ENCODE measurements at regions not wholly inside any gene's neighbourhood (a gene's known extent, or its start where the extent isn't known, plus 50 kb on each side); places are given as distances from the start of the nearest gene placed in this dataset.

DNA sequence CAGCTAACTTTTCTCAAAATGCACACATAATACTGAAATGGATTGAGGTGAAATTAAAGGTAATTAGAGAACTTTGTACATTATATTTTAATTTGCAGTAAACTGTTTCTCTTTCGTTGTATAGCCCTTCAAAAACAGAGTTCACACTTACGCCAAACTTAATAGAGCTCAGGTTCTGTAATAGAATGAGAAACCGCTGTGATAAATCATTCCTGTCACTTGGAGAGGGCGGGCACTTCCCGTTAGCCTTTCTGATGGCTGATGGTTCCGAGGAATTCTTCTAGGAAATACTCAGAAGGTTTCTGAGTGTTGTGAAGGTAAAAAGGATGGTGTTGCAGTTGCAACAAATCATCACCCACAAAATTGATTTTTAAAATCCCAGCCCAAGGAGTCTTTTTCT, 155.8 kb upstream of the ALKAL2 start:
- CTCF ChIA-PET = interaction anchor here (1.5 kb wide), 1 partner anchor 9 kb away, joined by 3 read pairs; no protein-coding TSS in a partner anchor
- Histone ChIP-seq H3K9me2 (no peaks in the 10 kb centered on the region), H3K4me2 (no peak overlapping the region), H3K9ac (no peak overlapping the region), H3K4me1 (ENCODE audit: control insufficient read depth in 1 of 2, insufficient read depth in 2 of 2, low read depth in 1 of 2, low read length in 1 of 2) (peaks cover 0 to 39% of the 10 kb centered on the region in 2 experiments; a peak in 2 of 4 replicates), H3K9me3 (no peaks in the 10 kb centered on the region), H3K4me3 (ENCODE audit: low read depth in 2 of 2, low read length in 1 of 2) (no peak overlapping the region), H3K27ac (ENCODE audit: low read depth in 2 of 2, low read length in 1 of 2) (no peak overlapping the region), H3K79me2 (ENCODE audit: insufficient read depth) (no peaks in the 10 kb centered on the region), H3F3A (replicated peaks; ENCODE audit: insufficient read depth) (no peaks in the 10 kb centered on the region), H2AFZ (ENCODE audit: low read depth) (no peak overlapping the region), H3K27me3 (ENCODE audit: insufficient read depth) (no peaks in the 10 kb centered on the region), H3K36me3 (replicated peaks in 1 of 2; ENCODE audit: control insufficient read depth in 1 of 2, insufficient read depth in 2 of 2, low read length in 1 of 2) (no peaks in the 10 kb centered on the region), H4K20me1 (ENCODE audit: insufficient read depth) (no peaks in the 10 kb centered on the region)
- POLR2A ChIA-PET = no interaction called here
- WGBS (ENCODE audit: low lambda C conversion rate) = 49% methylated on average over 6 of the region's 6 CpGs
- TF ChIP-seq MAX (IDR thresholded peaks at IDR 0.05; ENCODE audit: low read depth) = no peak
- no peak for TF ChIP-seq SMC3 (IDR thresholded peaks at IDR 0.05; ENCODE audit: low read depth, low read length)
- TF ChIP-seq CHD2 (IDR thresholded peaks at IDR 0.05; ENCODE audit: low read length, partially characterized antibody) = no peak
- TF ChIP-seq ELF1 (IDR thresholded peaks at IDR 0.05) = no peak
- no peak for TF ChIP-seq RAD21 (IDR thresholded peaks at IDR 0.05; ENCODE audit: low read length)
- no peak for TF ChIP-seq POLR2AphosphoS5 (IDR thresholded peaks at IDR 0.05; ENCODE audit: low read depth, low read length)
- no peak for TF ChIP-seq FOSL2 (IDR thresholded peaks at IDR 0.05; ENCODE audit: borderline replicate concordance, low read depth)
- TF ChIP-seq, protein P1, sequence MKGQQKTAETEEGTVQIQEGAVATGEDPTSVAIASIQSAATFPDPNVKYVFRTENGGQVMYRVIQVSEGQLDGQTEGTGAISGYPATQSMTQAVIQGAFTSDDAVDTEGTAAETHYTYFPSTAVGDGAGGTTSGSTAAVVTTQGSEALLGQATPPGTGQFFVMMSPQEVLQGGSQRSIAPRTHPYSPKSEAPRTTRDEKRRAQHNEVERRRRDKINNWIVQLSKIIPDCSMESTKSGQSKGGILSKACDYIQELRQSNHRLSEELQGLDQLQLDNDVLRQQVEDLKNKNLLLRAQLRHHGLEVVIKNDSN (IDR thresholded peaks at IDR 0.05; ENCODE audit: borderline replicate concordance, low read depth) = no peak
- no peak for TF ChIP-seq MEF2A (IDR thresholded peaks at IDR 0.05; ENCODE audit: borderline replicate concordance, low read depth)
- TF ChIP-seq NRF1 (IDR thresholded peaks at IDR 0.05; ENCODE audit: low read depth, low read length) = no peak
- no peak for TF ChIP-seq RXRA (IDR thresholded peaks at IDR 0.05; ENCODE audit: borderline replicate concordance, low read depth)
- TF ChIP-seq, protein P2, sequence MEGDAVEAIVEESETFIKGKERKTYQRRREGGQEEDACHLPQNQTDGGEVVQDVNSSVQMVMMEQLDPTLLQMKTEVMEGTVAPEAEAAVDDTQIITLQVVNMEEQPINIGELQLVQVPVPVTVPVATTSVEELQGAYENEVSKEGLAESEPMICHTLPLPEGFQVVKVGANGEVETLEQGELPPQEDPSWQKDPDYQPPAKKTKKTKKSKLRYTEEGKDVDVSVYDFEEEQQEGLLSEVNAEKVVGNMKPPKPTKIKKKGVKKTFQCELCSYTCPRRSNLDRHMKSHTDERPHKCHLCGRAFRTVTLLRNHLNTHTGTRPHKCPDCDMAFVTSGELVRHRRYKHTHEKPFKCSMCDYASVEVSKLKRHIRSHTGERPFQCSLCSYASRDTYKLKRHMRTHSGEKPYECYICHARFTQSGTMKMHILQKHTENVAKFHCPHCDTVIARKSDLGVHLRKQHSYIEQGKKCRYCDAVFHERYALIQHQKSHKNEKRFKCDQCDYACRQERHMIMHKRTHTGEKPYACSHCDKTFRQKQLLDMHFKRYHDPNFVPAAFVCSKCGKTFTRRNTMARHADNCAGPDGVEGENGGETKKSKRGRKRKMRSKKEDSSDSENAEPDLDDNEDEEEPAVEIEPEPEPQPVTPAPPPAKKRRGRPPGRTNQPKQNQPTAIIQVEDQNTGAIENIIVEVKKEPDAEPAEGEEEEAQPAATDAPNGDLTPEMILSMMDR (IDR thresholded peaks at IDR 0.05) = no peak
- TF ChIP-seq TCF12 (IDR thresholded peaks at IDR 0.05) = no peak
- DNase-seq = no peak

DNA sequence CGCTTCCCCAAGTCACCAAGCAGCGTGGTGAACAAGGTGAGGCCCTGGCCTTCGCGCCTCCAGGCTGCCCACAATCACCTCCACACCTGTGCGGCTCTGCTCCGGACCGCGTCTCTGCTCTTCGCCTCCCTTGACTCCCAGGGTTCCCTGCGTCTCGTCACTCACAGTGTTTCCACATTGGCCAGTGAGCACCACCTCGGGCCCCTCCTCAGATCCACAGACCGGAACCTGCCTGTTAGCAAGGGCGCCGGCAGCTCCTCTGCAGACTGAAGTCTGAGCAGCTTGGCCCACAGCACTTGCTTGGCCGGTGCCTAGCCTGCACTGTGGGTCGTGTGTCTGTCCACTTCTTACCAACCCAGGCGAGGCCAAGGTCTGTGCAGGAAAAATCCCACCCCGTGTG, 155.3 kb upstream of the ALKAL2 start:
- peaks cover 0 to 39% of the 10 kb centered on the region in 2 experiments; a peak in 2 of 4 replicates for H3K4me1 ChIP-seq (ENCODE audit: control insufficient read depth in 1 of 2, insufficient read depth in 2 of 2, low read depth in 1 of 2, low read length in 1 of 2)
- WGBS (ENCODE audit: low lambda C conversion rate) = 59% methylated on average over 17 of the region's 19 CpGs
- no peaks in the 10 kb centered on the region for H3K27me3 ChIP-seq (ENCODE audit: insufficient read depth)
- H3K9me3 ChIP-seq = no peaks in the 10 kb centered on the region
- POLR2A ChIA-PET = no interaction called here
- no peak for TF ChIP-seq POLR2AphosphoS5 (IDR thresholded peaks at IDR 0.05; ENCODE audit: low read depth, low read length)
- TF ChIP-seq GATA2 (CRISPR knock-in tag; IDR thresholded peaks at IDR 0.05) = no peak
- TF ChIP-seq, protein P3, sequence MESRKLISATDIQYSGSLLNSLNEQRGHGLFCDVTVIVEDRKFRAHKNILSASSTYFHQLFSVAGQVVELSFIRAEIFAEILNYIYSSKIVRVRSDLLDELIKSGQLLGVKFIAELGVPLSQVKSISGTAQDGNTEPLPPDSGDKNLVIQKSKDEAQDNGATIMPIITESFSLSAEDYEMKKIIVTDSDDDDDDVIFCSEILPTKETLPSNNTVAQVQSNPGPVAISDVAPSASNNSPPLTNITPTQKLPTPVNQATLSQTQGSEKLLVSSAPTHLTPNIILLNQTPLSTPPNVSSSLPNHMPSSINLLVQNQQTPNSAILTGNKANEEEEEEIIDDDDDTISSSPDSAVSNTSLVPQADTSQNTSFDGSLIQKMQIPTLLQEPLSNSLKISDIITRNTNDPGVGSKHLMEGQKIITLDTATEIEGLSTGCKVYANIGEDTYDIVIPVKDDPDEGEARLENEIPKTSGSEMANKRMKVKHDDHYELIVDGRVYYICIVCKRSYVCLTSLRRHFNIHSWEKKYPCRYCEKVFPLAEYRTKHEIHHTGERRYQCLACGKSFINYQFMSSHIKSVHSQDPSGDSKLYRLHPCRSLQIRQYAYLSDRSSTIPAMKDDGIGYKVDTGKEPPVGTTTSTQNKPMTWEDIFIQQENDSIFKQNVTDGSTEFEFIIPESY (IDR thresholded peaks at IDR 0.05; ENCODE audit: borderline replicate concordance, low read depth) = no peak
- no peak for TF ChIP-seq EP300 (IDR thresholded peaks at IDR 0.05; ENCODE audit: borderline replicate concordance in 1 of 2, low read depth in 1 of 2, low read length in 1 of 2)
- no peak for TF ChIP-seq NRF1 (IDR thresholded peaks at IDR 0.05; ENCODE audit: low read depth, low read length)
- no peak for TF ChIP-seq RFX5 (IDR thresholded peaks at IDR 0.05; ENCODE audit: low read length)
- no peak for TF ChIP-seq PBX3 (IDR thresholded peaks at IDR 0.05)
- TF ChIP-seq NFIC (IDR thresholded peaks at IDR 0.05; ENCODE audit: borderline replicate concordance) = no peak
- TF ChIP-seq IRF3 (IDR thresholded peaks at IDR 0.05; ENCODE audit: low read depth, low read length) = no peak
- no peak for TF ChIP-seq SIN3A (IDR thresholded peaks at IDR 0.05; ENCODE audit: borderline replicate concordance, low read depth, low read length)
- TF ChIP-seq TAF1 (IDR thresholded peaks at IDR 0.05; ENCODE audit: borderline replicate concordance, low read depth, low read length) = no peak
- no peak for TF ChIP-seq JUND (IDR thresholded peaks at IDR 0.05)
- TF ChIP-seq FOSL2 (IDR thresholded peaks at IDR 0.05; ENCODE audit: borderline replicate concordance, low read depth) = no peak
- H3F3A ChIP-seq (replicated peaks; ENCODE audit: insufficient read depth) = no peaks in the 10 kb centered on the region
- no peak overlapping the region for H3K9ac ChIP-seq
- no peak overlapping the region for H2AFZ ChIP-seq (ENCODE audit: low read depth)
- no peaks in the 10 kb centered on the region for H3K9me2 ChIP-seq
- no peak for DNase-seq
- H3K79me2 ChIP-seq (ENCODE audit: insufficient read depth) = no peaks in the 10 kb centered on the region
- no peak overlapping the region for H3K27ac ChIP-seq (ENCODE audit: low read depth in 2 of 2, low read length in 1 of 2)
- H4K20me1 ChIP-seq (ENCODE audit: insufficient read depth) = no peaks in the 10 kb centered on the region
- CTCF ChIA-PET = interaction anchor here (1.5 kb wide), 1 partner anchor 9 kb away, joined by 3 read pairs; no protein-coding TSS in a partner anchor
- H3K36me3 ChIP-seq (replicated peaks in 1 of 2; ENCODE audit: control insufficient read depth in 1 of 2, insufficient read depth in 2 of 2, low read length in 1 of 2) = no peaks in the 10 kb centered on the region
- no peak overlapping the region for H3K4me3 ChIP-seq (ENCODE audit: low read depth in 2 of 2, low read length in 1 of 2)
- no peak overlapping the region for H3K4me2 ChIP-seq
